ENCODE measurements at regions not wholly inside any gene's neighbourhood (a gene's known extent, or its start where the extent isn't known, plus 50 kb on each side); places are given as distances from the start of the nearest gene placed in this dataset.
"Not testable (repeated sequence)": the region's sequence is repeated elsewhere in the genome, so short reads cannot be mapped to it uniquely, and the experiment has no call there.

- not testable (repeated sequence) for H3K4me3 ChIP-seq; H3K27ac ChIP-seq; H3K9me3 ChIP-seq (ENCODE audit: low read depth, low read length); H3K36me3 ChIP-seq (ENCODE audit: insufficient read depth, low read length); DNase-seq (ENCODE audit: low read depth, low spot score); H3K9ac ChIP-seq (ENCODE audit: insufficient read length)
Measured at GRCh38 chr4:131750469-131750868, 1398.6 kb upstream of the PCDH10 start.

GRCh38 chr4:131762234-131762633, 1386.9 kb upstream of the PCDH10 start:
- H3K4me3 ChIP-seq; H3K9ac ChIP-seq (ENCODE audit: insufficient read length); H3K27ac ChIP-seq; H3K36me3 ChIP-seq (ENCODE audit: insufficient read depth, low read length); DNase-seq (ENCODE audit: low read depth, low spot score); H3K9me3 ChIP-seq (ENCODE audit: low read depth, low read length): not testable (repeated sequence)

GRCh38 chr4:131764730-131765129, 1384.4 kb upstream of the PCDH10 start:
- TF ChIP-seq EZH2 (IDR thresholded peaks at IDR 0.05): no peak
- no peak for TF ChIP-seq FOXP2 (optimal IDR thresholded peaks at IDR 0.05; ENCODE audit: control extremely low read depth, extremely low read length, insufficient read depth)
- no peak for TF ChIP-seq POLR2AphosphoS5 (IDR thresholded peaks at IDR 0.05; ENCODE audit: borderline replicate concordance, low read depth, low read length)
- Histone ChIP-seq H3K27ac (no peak overlapping the region), H3K9me3 (ENCODE audit: low read depth, low read length) (no peaks in the 10 kb centered on the region), H3K9ac (ENCODE audit: insufficient read length) (no peak overlapping the region), H3K4me3 (no peak overlapping the region), H3K36me3 (ENCODE audit: insufficient read depth, low read length) (no peaks in the 10 kb centered on the region)
- no peak for DNase-seq (ENCODE audit: low read depth, low spot score)

GRCh38 chr4:131774382-131774781, 1374.7 kb upstream of the PCDH10 start:
- not testable (repeated sequence) for H3K36me3 ChIP-seq (ENCODE audit: insufficient read depth, low read length); H3K9ac ChIP-seq (ENCODE audit: insufficient read length); H3K9me3 ChIP-seq (ENCODE audit: low read depth, low read length)
- peak; percentile 84 for DNase-seq (ENCODE audit: low read depth, low spot score)
- H3K4me3 ChIP-seq: peak overlapping the region; percentile 40; the same call in 1 of the 2 replicates
- peak overlapping the region; percentile 89 for H3K27ac ChIP-seq
- TF ChIP-seq POLR2AphosphoS5 (IDR thresholded peaks at IDR 0.05; ENCODE audit: borderline replicate concordance, low read depth, low read length): peak; percentile 27; the same call in 1 of the 2 replicates

- H3K9ac ChIP-seq (ENCODE audit: insufficient read length); DNase-seq (ENCODE audit: low read depth, low spot score); H3K4me3 ChIP-seq; H3K36me3 ChIP-seq (ENCODE audit: insufficient read depth, low read length); H3K27ac ChIP-seq; H3K9me3 ChIP-seq (ENCODE audit: low read depth, low read length): not testable (repeated sequence)
Measured at GRCh38 chr4:131810565-131810964, 1338.5 kb upstream of the PCDH10 start.

All from SK-N-MC (cell line).